GM18511 (cell line): ENCODE measurements at regions not wholly inside any gene's neighbourhood (a gene's known extent, or its start where the extent isn't known, plus 50 kb on each side); places are given as distances from the start of the nearest gene placed in this dataset.

ENCODE experiments used
- ATAC-seq: cut with Tn5 transposase; IDR thresholded peaks from one replicate; pipeline ENCODE4 v1.9.1; 2021; ENCODE audit warnings: mild to moderate bottlenecking, moderate library complexity; ENCODE audit not compliant: unreplicated experiment

GRCh38 chr7:46900312-46901263 lies 681.3 kb downstream of the TNS3 start:
- ATAC-seq, result no peak

DNA sequence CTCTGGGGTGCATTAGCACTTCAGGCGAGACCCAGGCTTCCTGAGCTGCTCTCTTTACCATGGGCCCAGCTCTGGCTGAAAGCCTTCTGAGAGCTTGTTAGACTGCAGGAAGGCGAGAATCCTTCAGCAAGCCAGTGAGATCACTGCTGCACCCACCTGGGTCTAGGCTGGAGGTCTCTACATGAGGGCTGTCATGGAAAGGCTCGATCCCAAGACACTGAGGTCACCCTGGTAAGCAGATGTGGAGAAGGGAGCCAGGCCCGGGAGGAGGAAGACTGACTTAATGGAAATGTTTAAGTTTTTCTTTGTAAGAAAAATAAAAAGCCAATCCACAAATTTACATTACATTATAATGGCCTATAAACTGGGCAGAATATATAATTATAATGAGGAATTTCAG lies 684.5 kb downstream of the TNS3 start:
- no peak for ATAC-seq

- no peak for ATAC-seq
Measured at GRCh38 chr7:46886669-46887374, 695.1 kb downstream of the TNS3 start.

GRCh38 chr7:46885167-46885566 lies 696.7 kb downstream of the TNS3 start:
- no peak for ATAC-seq

GRCh38 chr7:46881507-46882127 lies 700.3 kb downstream of the TNS3 start:
- no peak for ATAC-seq

GRCh38 chr7:46880508-46881196 lies 701.3 kb downstream of the TNS3 start:
- no peak for ATAC-seq

DNA sequence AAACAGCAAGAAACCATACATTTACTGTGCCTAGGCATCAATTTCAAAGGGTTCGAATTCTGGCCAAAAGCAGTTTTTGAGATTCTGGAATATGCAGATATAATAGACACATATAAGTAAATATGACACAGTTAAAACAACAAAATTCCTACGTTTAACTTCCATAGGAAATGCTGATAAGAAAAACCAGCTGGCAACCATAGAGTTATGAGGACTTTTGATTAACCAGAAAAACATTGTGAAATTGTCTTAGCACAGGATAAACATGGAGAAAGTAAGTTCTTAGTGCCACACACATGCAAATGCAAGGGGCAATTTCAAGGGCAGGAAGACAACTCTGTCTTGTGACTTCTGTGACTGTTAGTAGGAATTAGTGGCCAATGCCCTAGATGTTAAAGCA lies 702.1 kb downstream of the TNS3 start:
- no peak for ATAC-seq

DNA sequence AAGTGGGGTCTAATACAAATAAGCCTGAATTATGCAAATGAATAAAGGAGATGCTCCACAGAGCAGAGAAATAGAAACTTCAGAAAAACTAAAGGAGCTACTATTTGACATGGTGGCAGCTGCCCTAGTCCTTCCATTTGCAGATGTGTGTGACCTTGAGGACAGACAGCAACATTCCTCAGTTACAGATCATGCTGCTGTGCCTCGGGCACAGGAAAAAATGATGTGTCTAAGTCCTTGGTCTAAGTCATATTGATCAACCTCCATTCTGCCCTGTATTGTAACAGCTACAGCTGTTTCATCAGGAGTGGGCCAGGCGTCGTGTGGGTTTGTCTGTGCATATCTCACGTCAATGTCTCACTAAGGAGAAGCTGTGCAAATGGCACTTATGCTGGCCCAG lies 710.4 kb downstream of the TNS3 start:
- no peak for ATAC-seq

DNA sequence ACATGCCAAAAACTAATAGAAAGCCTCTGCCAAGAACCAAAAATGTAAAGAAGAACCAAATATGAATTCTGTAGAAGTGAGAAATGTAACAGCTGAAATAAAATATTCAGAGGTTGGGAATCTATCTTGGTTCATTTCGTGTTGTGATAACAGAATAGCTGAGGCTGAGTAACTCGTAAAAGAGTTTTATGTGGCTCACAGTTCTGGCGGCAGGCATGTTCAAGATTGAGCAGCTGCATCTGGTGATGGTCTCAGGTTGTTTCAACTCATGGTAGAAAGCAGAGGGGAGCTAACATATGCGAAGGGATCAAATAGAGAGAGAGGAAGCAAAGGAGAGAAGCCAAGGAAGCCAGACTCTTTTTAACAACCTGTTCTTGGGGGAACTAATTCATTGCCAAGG lies 717.2 kb downstream of the TNS3 start:
- no peak for ATAC-seq

DNA sequence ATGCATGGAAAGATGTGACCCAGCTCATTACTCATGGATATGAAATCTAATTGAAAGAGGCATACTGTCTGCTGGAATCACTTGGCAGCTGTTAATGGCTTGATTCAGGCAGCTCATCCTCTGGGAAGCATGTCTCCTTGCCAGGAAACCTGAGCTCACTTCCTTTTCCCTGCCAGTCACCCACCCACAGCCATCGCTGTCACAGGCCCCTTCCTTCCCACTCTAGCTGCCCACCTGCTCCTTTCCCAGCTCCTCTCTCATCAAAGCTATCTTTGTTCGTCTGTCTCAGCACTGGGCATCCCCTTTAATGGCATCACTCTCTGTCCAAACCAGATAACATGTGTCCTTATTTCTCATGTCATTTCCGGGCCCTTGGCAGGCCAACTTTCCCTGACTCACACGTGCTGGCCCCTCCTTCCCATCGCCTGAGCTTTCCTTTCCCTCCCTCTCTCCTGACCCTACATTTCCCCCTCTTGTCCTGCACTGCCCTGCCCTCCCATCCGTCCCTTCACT lies 721.9 kb downstream of the TNS3 start:
- ATAC-seq, result no peak

- ATAC-seq, result no peak
Measured at GRCh38 chr7:46855851-46856250, 726.1 kb downstream of the TNS3 start.

GRCh38 chr7:46854958-46855473 lies 726.9 kb downstream of the TNS3 start:
- ATAC-seq, result no peak

GRCh38 chr7:46853451-46853850 lies 728.5 kb downstream of the TNS3 start:
- ATAC-seq, result no peak

GRCh38 chr7:46852795-46853194 lies 729.1 kb downstream of the TNS3 start:
- ATAC-seq, result no peak

DNA sequence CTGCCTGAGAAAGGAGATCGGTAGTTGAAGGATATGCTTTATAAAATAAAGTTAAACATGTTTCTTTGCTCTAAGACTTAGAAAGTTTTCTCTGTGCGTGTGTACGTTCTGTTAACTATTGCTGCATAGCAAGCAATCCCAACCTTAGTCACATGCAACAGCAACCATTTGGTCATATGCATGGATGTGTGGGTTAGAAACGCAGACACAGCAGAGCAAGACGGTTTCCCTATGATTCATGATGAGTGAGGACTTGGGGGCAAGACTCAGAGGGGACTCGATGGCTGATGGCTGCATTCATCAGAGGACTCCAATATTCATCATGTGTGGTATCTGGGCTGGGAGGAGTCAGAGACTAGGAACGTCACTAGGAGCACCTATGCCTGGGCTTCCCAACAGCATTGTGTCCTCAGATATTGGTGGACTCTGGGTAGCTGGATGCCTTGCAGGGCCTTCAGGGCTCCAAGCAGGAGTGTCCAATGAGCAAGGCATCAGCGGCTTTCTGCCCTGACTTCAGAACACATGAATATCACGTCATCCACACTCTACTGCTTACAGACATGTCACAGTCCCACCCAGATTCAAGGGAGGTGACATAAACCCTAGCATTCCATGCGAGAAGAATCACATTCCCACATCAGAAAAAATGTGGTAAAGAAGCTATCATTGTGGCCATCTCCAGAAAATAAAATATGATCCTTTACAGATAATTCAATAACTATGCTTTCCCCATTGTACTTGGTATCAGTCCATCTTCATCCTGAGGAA lies 731.2 kb downstream of the TNS3 start:
- ATAC-seq, result no peak

- ATAC-seq, result no peak
Measured at GRCh38 chr7:46848944-46849343, 733.0 kb downstream of the TNS3 start.

GRCh38 chr7:46848311-46848710 lies 733.6 kb downstream of the TNS3 start:
- ATAC-seq, result no peak

- no peak for ATAC-seq
Measured at GRCh38 chr7:46847126-46847525, 734.8 kb downstream of the TNS3 start.

GRCh38 chr7:46844486-46844885 lies 737.4 kb downstream of the TNS3 start:
- no peak for ATAC-seq

DNA sequence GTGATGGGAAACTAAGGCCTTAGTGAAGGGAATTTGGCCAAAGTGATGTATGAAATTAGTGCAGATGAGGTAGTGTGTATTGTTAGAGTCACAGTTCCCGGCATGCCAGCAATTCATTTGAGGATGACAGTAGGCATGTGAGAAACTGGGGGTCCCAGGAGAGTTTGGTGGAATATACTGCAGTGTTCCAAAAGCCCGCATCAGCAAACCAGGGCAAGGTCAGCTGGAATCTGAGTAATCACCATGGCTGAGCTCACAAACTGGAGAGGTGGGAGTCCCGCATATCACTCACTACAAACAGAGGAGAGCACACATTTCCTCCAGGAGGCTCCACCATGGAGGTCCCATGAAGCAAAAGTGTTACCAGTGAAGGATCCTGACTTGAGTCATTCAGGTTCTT lies 740.7 kb downstream of the TNS3 start:
- ATAC-seq, result no peak
